ENCODE measurements at regions not wholly inside any gene's neighbourhood (a gene's known extent, or its start where the extent isn't known, plus 50 kb on each side); places are given as distances from the start of the nearest gene placed in this dataset.

DNA sequence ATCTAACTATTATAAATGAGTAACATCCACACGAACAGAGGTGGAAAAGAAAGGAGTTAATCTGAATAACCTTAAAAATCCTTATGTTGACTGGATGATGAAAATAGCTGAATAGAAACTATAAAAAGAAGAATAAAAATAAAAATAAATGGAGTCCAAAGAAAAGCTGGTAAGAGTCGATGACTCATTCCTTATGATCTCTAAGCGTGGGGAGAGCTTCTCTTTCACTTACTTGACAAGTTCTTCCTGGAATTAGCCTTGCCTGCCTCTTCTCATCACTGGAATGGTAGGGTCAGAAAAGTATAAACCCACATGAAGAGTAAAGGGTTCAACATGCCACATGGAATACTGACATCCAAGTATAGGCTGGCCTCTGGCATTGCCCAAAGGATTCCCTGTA lies 477.0 kb upstream of the RGMB start:
- Histone ChIP-seq H3K36me3 (ENCODE audit: control insufficient read depth in 2 of 2, extremely low read depth in 1 of 2, insufficient read depth in 1 of 2, low read length in 1 of 2) (no peaks in the 10 kb centered on the region), H3K4me3 (ENCODE audit: control insufficient read depth in 1 of 2, extremely low read depth in 1 of 2, low read length in 1 of 2) (no peak overlapping the region), H3K4me1 (ENCODE audit: control insufficient read depth in 1 of 2, extremely low read depth in 1 of 2, insufficient read depth in 2 of 2, low read length in 2 of 2) (no peaks in the 10 kb centered on the region), H3K9me3 (no peaks in the 10 kb centered on the region), H3K27ac (ENCODE audit: low read length) (no peak overlapping the region), H3K27me3 (replicated peaks in 1 of 2; ENCODE audit: control insufficient read depth in 2 of 2, extremely low read depth in 1 of 2, insufficient read depth in 2 of 2, low read length in 1 of 2) (no peaks in the 10 kb centered on the region)
- 69% methylated on average over 2 of the region's 3 CpGs for WGBS (ENCODE audit: insufficient coverage)
- Mint-ChIP-seq H3K4me3 (no peak overlapping the region), H3K9me3 (no peaks in the 10 kb centered on the region), H3K4me1 (no peaks in the 10 kb centered on the region), H3K36me3 (no peaks in the 10 kb centered on the region), H3K27me3 (peaks cover 0 to 3% of the 10 kb centered on the region in 2 donors), H3K27ac (no peak overlapping the region)
- ATAC-seq (replicated peaks in 1 of 4) (no peak), DNase-seq (no peak)
- ChIA-PET POLR2A (no interaction called here), CTCF (no interaction called here)

DNA sequence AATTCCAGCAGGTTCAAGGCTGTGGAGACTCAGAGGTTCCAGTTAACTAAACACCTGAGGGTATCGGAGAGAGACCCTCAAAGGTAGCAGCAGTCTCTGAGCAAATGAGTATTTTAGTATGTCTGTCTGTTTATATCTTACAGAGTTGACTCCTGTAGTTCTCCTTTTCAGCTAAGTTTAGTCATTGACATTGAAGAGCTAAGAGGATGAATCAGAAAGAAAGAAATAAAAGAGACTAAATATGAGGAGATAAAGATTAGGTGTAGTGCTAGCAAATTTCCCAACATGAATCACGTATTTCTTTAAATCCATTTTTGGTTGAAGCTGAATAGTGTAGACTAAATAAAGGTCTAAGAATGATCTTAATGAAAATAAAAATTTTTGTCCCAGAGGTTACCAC lies 474.0 kb upstream of the RGMB start:
- CTCF ChIA-PET = no interaction called here
- Histone ChIP-seq H3K9me3 (no peaks in the 10 kb centered on the region), H3K36me3 (ENCODE audit: control insufficient read depth in 2 of 2, extremely low read depth in 1 of 2, insufficient read depth in 1 of 2, low read length in 1 of 2) (no peaks in the 10 kb centered on the region), H3K27me3 (replicated peaks in 1 of 2; ENCODE audit: control insufficient read depth in 2 of 2, extremely low read depth in 1 of 2, insufficient read depth in 2 of 2, low read length in 1 of 2) (no peaks in the 10 kb centered on the region), H3K4me3 (ENCODE audit: control insufficient read depth in 1 of 2, extremely low read depth in 1 of 2, low read length in 1 of 2) (no peak overlapping the region), H3K27ac (ENCODE audit: low read length) (no peak overlapping the region), H3K4me1 (ENCODE audit: control insufficient read depth in 1 of 2, extremely low read depth in 1 of 2, insufficient read depth in 2 of 2, low read length in 2 of 2) (no peaks in the 10 kb centered on the region)
- ATAC-seq (replicated peaks in 1 of 4) = no peak
- no peak overlapping the region for H3K4me3 Mint-ChIP-seq
- H3K4me1 Mint-ChIP-seq = no peaks in the 10 kb centered on the region
- POLR2A ChIA-PET = no interaction called here
- no CpG with 5 or more reads among the region's 2 CpGs for WGBS (ENCODE audit: insufficient coverage)
- no peaks in the 10 kb centered on the region for H3K27me3 Mint-ChIP-seq
- H3K9me3 Mint-ChIP-seq = no peaks in the 10 kb centered on the region
- H3K36me3 Mint-ChIP-seq = no peaks in the 10 kb centered on the region
- no peak overlapping the region for H3K27ac Mint-ChIP-seq
- DNase-seq = no peak

- WGBS (ENCODE audit: insufficient coverage) = 83% methylated on average over 2 of the region's 2 CpGs
- Histone ChIP-seq H3K36me3 (ENCODE audit: control insufficient read depth in 2 of 2, extremely low read depth in 1 of 2, insufficient read depth in 1 of 2, low read length in 1 of 2) (no peaks in the 10 kb centered on the region), H3K27ac (ENCODE audit: low read length) (no peak overlapping the region), H3K27me3 (replicated peaks in 1 of 2; ENCODE audit: control insufficient read depth in 2 of 2, extremely low read depth in 1 of 2, insufficient read depth in 2 of 2, low read length in 1 of 2) (no peaks in the 10 kb centered on the region), H3K4me1 (ENCODE audit: control insufficient read depth in 1 of 2, extremely low read depth in 1 of 2, insufficient read depth in 2 of 2, low read length in 2 of 2) (no peaks in the 10 kb centered on the region), H3K4me3 (ENCODE audit: control insufficient read depth in 1 of 2, extremely low read depth in 1 of 2, low read length in 1 of 2) (no peak overlapping the region), H3K9me3 (no peaks in the 10 kb centered on the region)
- no peak for DNase-seq
- no peak for ATAC-seq (replicated peaks in 1 of 4)
- no peaks in the 10 kb centered on the region for H3K9me3 Mint-ChIP-seq
- CTCF ChIA-PET = no interaction called here
- H3K27me3 Mint-ChIP-seq = no peaks in the 10 kb centered on the region
- POLR2A ChIA-PET = no interaction called here
- no peak overlapping the region for H3K4me3 Mint-ChIP-seq
- no peaks in the 10 kb centered on the region for H3K4me1 Mint-ChIP-seq
- no peak overlapping the region for H3K27ac Mint-ChIP-seq
- H3K36me3 Mint-ChIP-seq = no peaks in the 10 kb centered on the region
Measured at GRCh38 chr5:98301547-98301946, 471.9 kb upstream of the RGMB start.

DNA sequence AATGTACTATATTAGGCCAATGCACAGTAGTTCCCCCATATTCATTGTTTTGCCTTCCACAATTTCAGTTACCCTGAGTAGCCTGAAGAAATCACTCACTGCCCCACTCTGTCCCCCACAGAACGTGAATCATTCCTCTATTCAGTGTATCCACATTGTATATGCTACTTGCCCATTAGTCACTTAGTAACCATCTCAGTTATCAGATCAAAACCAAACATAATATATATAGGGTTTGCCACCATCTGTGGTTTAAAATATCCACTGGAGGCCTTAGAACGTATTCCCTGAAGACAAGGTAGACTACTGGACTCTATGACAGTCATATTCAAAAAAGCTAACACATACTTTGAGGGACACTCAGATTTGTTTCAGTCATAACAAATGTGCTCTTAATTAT lies 465.7 kb upstream of the RGMB start:
- no peak overlapping the region for H3K27ac ChIP-seq (ENCODE audit: low read length)
- ChIA-PET CTCF (no interaction called here), POLR2A (no interaction called here)
- ATAC-seq (replicated peaks in 1 of 4) = no peak
- H3K4me1 ChIP-seq (ENCODE audit: control insufficient read depth in 1 of 2, extremely low read depth in 1 of 2, insufficient read depth in 2 of 2, low read length in 2 of 2) = no peaks in the 10 kb centered on the region
- Mint-ChIP-seq H3K27me3 (no peaks in the 10 kb centered on the region), H3K9me3 (no peaks in the 10 kb centered on the region), H3K4me3 (no peak overlapping the region), H3K36me3 (no peaks in the 10 kb centered on the region), H3K27ac (no peak overlapping the region), H3K4me1 (peaks cover 0 to 6% (median 1%) of the 10 kb centered on the region in 3 donors)
- H3K4me3 ChIP-seq (ENCODE audit: control insufficient read depth in 1 of 2, extremely low read depth in 1 of 2, low read length in 1 of 2) = no peak overlapping the region
- WGBS (ENCODE audit: insufficient coverage) = 50% methylated on average over 1 of the region's 2 CpGs
- no peaks in the 10 kb centered on the region for H3K27me3 ChIP-seq (replicated peaks in 1 of 2; ENCODE audit: control insufficient read depth in 2 of 2, extremely low read depth in 1 of 2, insufficient read depth in 2 of 2, low read length in 1 of 2)
- H3K9me3 ChIP-seq = no peaks in the 10 kb centered on the region
- no peak for DNase-seq
- H3K36me3 ChIP-seq (ENCODE audit: control insufficient read depth in 2 of 2, extremely low read depth in 1 of 2, insufficient read depth in 1 of 2, low read length in 1 of 2) = no peaks in the 10 kb centered on the region

- no peaks in the 10 kb centered on the region for H3K9me3 Mint-ChIP-seq
- Histone ChIP-seq H3K36me3 (ENCODE audit: control insufficient read depth in 2 of 2, extremely low read depth in 1 of 2, insufficient read depth in 1 of 2, low read length in 1 of 2) (no peaks in the 10 kb centered on the region), H3K27ac (ENCODE audit: low read length) (no peak overlapping the region), H3K9me3 (no peaks in the 10 kb centered on the region), H3K4me1 (ENCODE audit: control insufficient read depth in 1 of 2, extremely low read depth in 1 of 2, insufficient read depth in 2 of 2, low read length in 2 of 2) (no peaks in the 10 kb centered on the region), H3K27me3 (replicated peaks in 1 of 2; ENCODE audit: control insufficient read depth in 2 of 2, extremely low read depth in 1 of 2, insufficient read depth in 2 of 2, low read length in 1 of 2) (no peaks in the 10 kb centered on the region), H3K4me3 (ENCODE audit: control insufficient read depth in 1 of 2, extremely low read depth in 1 of 2, low read length in 1 of 2) (no peak overlapping the region)
- CTCF ChIA-PET = no interaction called here
- peaks cover 0 to 6% (median 1%) of the 10 kb centered on the region in 3 donors for H3K4me1 Mint-ChIP-seq
- ATAC-seq (replicated peaks in 1 of 4) (no peak), DNase-seq (no peak)
- H3K27ac Mint-ChIP-seq = no peak overlapping the region
- WGBS (ENCODE audit: insufficient coverage) = no CpG with 5 or more reads among the region's 1 CpG
- POLR2A ChIA-PET = no interaction called here
- no peaks in the 10 kb centered on the region for H3K36me3 Mint-ChIP-seq
- H3K4me3 Mint-ChIP-seq = no peak overlapping the region
- H3K27me3 Mint-ChIP-seq = no peaks in the 10 kb centered on the region
Measured at GRCh38 chr5:98308231-98308630, 465.2 kb upstream of the RGMB start.

GRCh38 chr5:98308960-98309359 lies 464.5 kb upstream of the RGMB start:
- Mint-ChIP-seq H3K9me3 (no peaks in the 10 kb centered on the region), H3K27me3 (no peaks in the 10 kb centered on the region), H3K4me3 (no peak overlapping the region), H3K27ac (no peak overlapping the region), H3K4me1 (peaks cover 0 to 6% (median 1%) of the 10 kb centered on the region in 3 donors), H3K36me3 (no peaks in the 10 kb centered on the region)
- Histone ChIP-seq H3K27me3 (replicated peaks in 1 of 2; ENCODE audit: control insufficient read depth in 2 of 2, extremely low read depth in 1 of 2, insufficient read depth in 2 of 2, low read length in 1 of 2) (no peaks in the 10 kb centered on the region), H3K4me1 (ENCODE audit: control insufficient read depth in 1 of 2, extremely low read depth in 1 of 2, insufficient read depth in 2 of 2, low read length in 2 of 2) (no peaks in the 10 kb centered on the region), H3K9me3 (no peaks in the 10 kb centered on the region), H3K27ac (ENCODE audit: low read length) (no peak overlapping the region), H3K36me3 (ENCODE audit: control insufficient read depth in 2 of 2, extremely low read depth in 1 of 2, insufficient read depth in 1 of 2, low read length in 1 of 2) (no peaks in the 10 kb centered on the region), H3K4me3 (ENCODE audit: control insufficient read depth in 1 of 2, extremely low read depth in 1 of 2, low read length in 1 of 2) (no peak overlapping the region)
- no CpG with 5 or more reads among the region's 4 CpGs for WGBS (ENCODE audit: insufficient coverage)
- ChIA-PET POLR2A (no interaction called here), CTCF (no interaction called here)
- no peak for DNase-seq
- ATAC-seq (replicated peaks in 1 of 4) = no peak

- Mint-ChIP-seq H3K9me3 (no peaks in the 10 kb centered on the region), H3K4me1 (peaks cover 0 to 6% (median 1%) of the 10 kb centered on the region in 3 donors), H3K27me3 (no peaks in the 10 kb centered on the region), H3K36me3 (no peaks in the 10 kb centered on the region), H3K27ac (no peak overlapping the region), H3K4me3 (no peak overlapping the region)
- Histone ChIP-seq H3K4me1 (ENCODE audit: control insufficient read depth in 1 of 2, extremely low read depth in 1 of 2, insufficient read depth in 2 of 2, low read length in 2 of 2) (no peaks in the 10 kb centered on the region), H3K36me3 (ENCODE audit: control insufficient read depth in 2 of 2, extremely low read depth in 1 of 2, insufficient read depth in 1 of 2, low read length in 1 of 2) (no peaks in the 10 kb centered on the region), H3K4me3 (ENCODE audit: control insufficient read depth in 1 of 2, extremely low read depth in 1 of 2, low read length in 1 of 2) (no peak overlapping the region), H3K27me3 (replicated peaks in 1 of 2; ENCODE audit: control insufficient read depth in 2 of 2, extremely low read depth in 1 of 2, insufficient read depth in 2 of 2, low read length in 1 of 2) (no peaks in the 10 kb centered on the region), H3K9me3 (no peaks in the 10 kb centered on the region), H3K27ac (ENCODE audit: low read length) (no peak overlapping the region)
- POLR2A ChIA-PET = no interaction called here
- DNase-seq (no peak), ATAC-seq (replicated peaks in 1 of 4) (no peak)
- CTCF ChIA-PET = no interaction called here
- 28% methylated on average over 3 of the region's 7 CpGs for WGBS (ENCODE audit: insufficient coverage)
Measured at GRCh38 chr5:98309785-98310598, 463.5 kb upstream of the RGMB start.
